ENCODE measurements at regions not wholly inside any gene's neighbourhood (a gene's known extent, or its start where the extent isn't known, plus 50 kb on each side); places are given as distances from the start of the nearest gene placed in this dataset.

- Histone ChIP-seq H3K36me3 (ENCODE audit: control insufficient read depth, insufficient read depth, low read length) (no peaks in the 10 kb centered on the region), H4K20me1 (ENCODE audit: insufficient read depth, low read length) (no peaks in the 10 kb centered on the region), H3K18ac (ENCODE audit: low read depth, low read length) (no peak overlapping the region), H3K9ac (ENCODE audit: low read depth, low read length) (no peak overlapping the region), H4K91ac (ENCODE audit: insufficient read depth, low read depth, low read length) (no peak overlapping the region), H4K8ac (ENCODE audit: low read depth in 2 of 2, low read length in 2 of 2) (no peak overlapping the region), H4K5ac (ENCODE audit: low read depth, low read length) (no peak overlapping the region), H3K27ac (ENCODE audit: insufficient read depth, low read length) (no peak overlapping the region), H3K27me3 (ENCODE audit: control insufficient read depth, insufficient read depth, low read length) (no peaks in the 10 kb centered on the region), H3K23ac (ENCODE audit: low read depth, low read length) (no peak overlapping the region), H3K9me3 (ENCODE audit: control insufficient read depth, insufficient read depth, low read length) (no peaks in the 10 kb centered on the region; the same call in 1 of the 2 replicates), H2AK9ac (replicated peaks; ENCODE audit: low read depth, low read length, poor library complexity) (peak overlapping the region; percentile 13), H3K56ac (ENCODE audit: extremely low read depth, insufficient read depth, low read length) (no peak overlapping the region), H3K14ac (replicated peaks; ENCODE audit: low read depth, low read length) (no peak overlapping the region), H3K4ac (ENCODE audit: low read depth, low read length) (no peak overlapping the region), H2BK15ac (ENCODE audit: low read depth, low read length) (no peak overlapping the region), H3K9me1 (ENCODE audit: insufficient read depth, low read length) (no peaks in the 10 kb centered on the region), H3K4me3 (ENCODE audit: insufficient read depth, low read depth, low read length) (no peak overlapping the region), H3K4me1 (ENCODE audit: control insufficient read depth, insufficient read depth, low read length) (no peaks in the 10 kb centered on the region), H2BK5ac (ENCODE audit: low read depth, low read length, poor library complexity, severe bottlenecking) (no peak overlapping the region), H2BK20ac (ENCODE audit: low read depth, low read length) (no peak overlapping the region), H2BK120ac (ENCODE audit: low read depth, low read length) (no peak overlapping the region), H2AFZ (replicated peaks; ENCODE audit: low read length, poor library complexity) (no peak overlapping the region), H3K4me2 (ENCODE audit: low read depth, low read length) (no peak overlapping the region), H2AK5ac (ENCODE audit: low read depth, low read length) (no peak overlapping the region), H3K79me1 (ENCODE audit: low read depth in 1 of 2, low read length in 2 of 2) (no peaks in the 10 kb centered on the region)
- ChIA-PET POLR2A (ENCODE audit: unreplicated experiment) (no interaction called here), CTCF (no interaction called here)
- ATAC-seq (ENCODE audit: low read depth) = no peak
- intact Hi-C loops (cut with micrococcal nuclease) (no loop called here), in situ Hi-C loops (cut with MboI; ENCODE audit: low sequenced_read_pairs) (no loop called here), dilution Hi-C loops (cut with HindIII; ENCODE audit: low sequenced_read_pairs, unreplicated experiment) (no loop called here)
- 90% methylated on average over 1 of the region's 4 CpGs; no CpG with 5 or more reads in 1 of the 2 experiments for WGBS, 2 experiments (ENCODE audit: extremely low coverage in 2 of 2, insufficient read length in 1 of 2)
- no TSS peak for BruUV-seq (replicated peaks)
- TF ChIP-seq CHD1 (IDR thresholded peaks at IDR 0.05; ENCODE audit: low read depth, low read length) = no peak
- no peak for TF ChIP-seq RCOR1 (IDR thresholded peaks at IDR 0.05; ENCODE audit: insufficient replicate concordance, low read length)
- TF ChIP-seq BHLHE40 (IDR thresholded peaks at IDR 0.05; ENCODE audit: low read depth, low read length) = no peak
- TF ChIP-seq SMC3 (IDR thresholded peaks at IDR 0.05; ENCODE audit: low read depth, low read length) = no peak
- no peak for TF ChIP-seq MAZ (IDR thresholded peaks at IDR 0.05; ENCODE audit: borderline replicate concordance, low read depth, low read length)
- no peak for TF ChIP-seq USF2 (IDR thresholded peaks at IDR 0.05; ENCODE audit: low read depth, low read length)
- no peak for TF ChIP-seq NFE2L2 (IDR thresholded peaks at IDR 0.05; ENCODE audit: low read depth, low read length)
- TF ChIP-seq MXI1 (IDR thresholded peaks at IDR 0.05; ENCODE audit: borderline replicate concordance, low read depth, low read length) = no peak
- TF ChIP-seq RFX5 (IDR thresholded peaks at IDR 0.05; ENCODE audit: low read depth, low read length) = no peak
- TF ChIP-seq CTCF (conservative IDR thresholded peaks at IDR 0.05; ENCODE audit: low read depth, low read length) = no peak
- TF ChIP-seq FOS (IDR thresholded peaks at IDR 0.05; ENCODE audit: low read depth, low read length) = no peak
- TF ChIP-seq ELK1 (IDR thresholded peaks at IDR 0.05; ENCODE audit: borderline replicate concordance, low read depth, low read length) = no peak
- TF ChIP-seq MAFK (IDR thresholded peaks at IDR 0.05; ENCODE audit: low read depth, low read length) = no peak
- no peak for DNase-seq
Observed at GRCh38 chr14:42378880-42379279, 772.2 kb downstream of the LRFN5 start.
